HG02852 (cell line): ENCODE measurements at regions not wholly inside any gene's neighbourhood (a gene's known extent, or its start where the extent isn't known, plus 50 kb on each side); places are given as distances from the start of the nearest gene placed in this dataset.
"Not testable (repeated sequence)": the region's sequence is repeated elsewhere in the genome, so short reads cannot be mapped to it uniquely, and the experiment has no call there.

Experiments used
- ATAC-seq: cut with Tn5 transposase; IDR thresholded peaks from one replicate; pipeline ENCODE4 v1.9.1; 2021; ENCODE audit warnings: mild to moderate bottlenecking, moderate library complexity; ENCODE audit not compliant: unreplicated experiment

- ATAC-seq = no peak
These were observed 879.6 kb upstream of the SLC10A2 start for GRCh38 chr13:103945836-103946235.

GRCh38 chr13:103941506-103942140, 875.4 kb upstream of the SLC10A2 start:
- ATAC-seq = no peak

- no peak for ATAC-seq
These were observed 868.9 kb upstream of the SLC10A2 start for GRCh38 chr13:103935117-103935516.

- ATAC-seq = no peak
These were observed 865.7 kb upstream of the SLC10A2 start for GRCh38 chr13:103931885-103932284.

GRCh38 chr13:103931331-103931845, 865.2 kb upstream of the SLC10A2 start:
- ATAC-seq = no peak

- no peak for ATAC-seq
These were observed 859.9 kb upstream of the SLC10A2 start for GRCh38 chr13:103926118-103926517.

GRCh38 chr13:103908911-103909310, 842.7 kb upstream of the SLC10A2 start:
- ATAC-seq = no peak

GRCh38 chr13:103908274-103908673, 842.1 kb upstream of the SLC10A2 start:
- ATAC-seq = no peak

GRCh38 chr13:103903790-103904189, 837.6 kb upstream of the SLC10A2 start:
- ATAC-seq = no peak

- ATAC-seq = no peak
These were observed 832.3 kb upstream of the SLC10A2 start for GRCh38 chr13:103898481-103898880.

- no peak for ATAC-seq
These were observed 829.8 kb upstream of the SLC10A2 start for GRCh38 chr13:103895835-103896531.

- ATAC-seq = no peak
These were observed 828.4 kb upstream of the SLC10A2 start for GRCh38 chr13:103894626-103895025.

- no peak for ATAC-seq
These were observed 818.0 kb upstream of the SLC10A2 start for GRCh38 chr13:103884101-103884723.

- no peak for ATAC-seq
These were observed 817.5 kb upstream of the SLC10A2 start for GRCh38 chr13:103883698-103884097.

- ATAC-seq = no peak
These were observed 816.9 kb upstream of the SLC10A2 start for GRCh38 chr13:103883164-103883563.

GRCh38 chr13:103880146-103880545, 813.9 kb upstream of the SLC10A2 start:
- not testable (repeated sequence) for ATAC-seq

- ATAC-seq = no peak
These were observed 812.8 kb upstream of the SLC10A2 start for GRCh38 chr13:103878891-103879605.

- ATAC-seq = no peak
These were observed 810.4 kb upstream of the SLC10A2 start for GRCh38 chr13:103876571-103876970.

GRCh38 chr13:103873725-103874124, 807.5 kb upstream of the SLC10A2 start:
- no peak for ATAC-seq

- no peak for ATAC-seq
These were observed 799.8 kb upstream of the SLC10A2 start for GRCh38 chr13:103866048-103866447.

- no peak for ATAC-seq
These were observed 796.3 kb upstream of the SLC10A2 start for GRCh38 chr13:103862525-103862924.
